Astrocyte of the spinal cord (primary cell): ENCODE measurements at regions not wholly inside any gene's neighbourhood (a gene's known extent, or its start where the extent isn't known, plus 50 kb on each side); places are given as distances from the start of the nearest gene placed in this dataset.
"Not testable (repeated sequence)": the region's sequence is repeated elsewhere in the genome, so short reads cannot be mapped to it uniquely, and the experiment has no call there.

ENCODE experiments used
- DNase-seq: peaks from one replicate; pipeline ENCODE4 v3.0.0; 2011; ENCODE audit warnings: low read depth, low spot score
- H3K4me3 ChIP-seq: 2 replicates; pipeline ENCODE4 v1.5.1; 2011; ENCODE audit warnings: low read depth, mild to moderate bottlenecking, low read length, moderate library complexity
- CTCF ChIP-seq: IDR thresholded peaks from 2 replicates; pipeline ENCODE4 v1.5.1; 2012; ENCODE audit warnings: low read depth, mild to moderate bottlenecking, low read length, inconsistent platforms
- in situ Hi-C: cut with HindIII; loops from 2 replicates; pipeline ENCODE4 v1.10.0; 2017; ENCODE audit warnings: low sequenced_read_pairs

GRCh38 chr17:77284023-77284617 is 143.4 kb downstream of the SEC14L1 start:
- DNase-seq: no peak
- H3K4me3 ChIP-seq: no peak overlapping the region
- no peak for TF ChIP-seq CTCF
- in situ Hi-C loops: no loop called here

- in situ Hi-C loops: no loop called here
- H3K4me3 ChIP-seq: no peak overlapping the region
- DNase-seq: peak; percentile 82
- TF ChIP-seq CTCF: no peak
Measured at GRCh38 chr17:77285594-77286390, 145.0 kb downstream of the SEC14L1 start.

GRCh38 chr17:77286391-77286640 is 145.5 kb downstream of the SEC14L1 start:
- in situ Hi-C loops: no loop called here
- DNase-seq: no peak

GRCh38 chr17:77286641-77287431 is 146.1 kb downstream of the SEC14L1 start:
- H3K4me3 ChIP-seq: no peak overlapping the region
- peak; percentile 59 for DNase-seq
- in situ Hi-C loops: no loop called here
- TF ChIP-seq CTCF: no peak

More at GRCh38 chr17:77286391-77286640, 145.5 kb downstream of the SEC14L1 start:
- no peak for TF ChIP-seq CTCF
- no peak overlapping the region for H3K4me3 ChIP-seq

- DNase-seq: peak; percentile 92
- in situ Hi-C loops: no loop called here
- no peak for TF ChIP-seq CTCF
- H3K4me3 ChIP-seq: no peak overlapping the region
Measured at GRCh38 chr17:77287432-77288068, 146.8 kb downstream of the SEC14L1 start.

- DNase-seq: no peak
- H3K4me3 ChIP-seq: no peak overlapping the region
- no peak for TF ChIP-seq CTCF
- in situ Hi-C loops: no loop called here
Measured at GRCh38 chr17:77288115-77288619, 147.4 kb downstream of the SEC14L1 start.

GRCh38 chr17:77290759-77291558 is 150.2 kb downstream of the SEC14L1 start:
- in situ Hi-C loops, H3K4me3 ChIP-seq, DNase-seq: not testable (repeated sequence)
